WTC11 (cell line): ENCODE measurements at regions not wholly inside any gene's neighbourhood (a gene's known extent, or its start where the extent isn't known, plus 50 kb on each side); places are given as distances from the start of the nearest gene placed in this dataset.

Source experiments
- ATAC-seq: fragments of 200-7000 bp; cut with Tn5 transposase; 2 replicates; pipeline ENCODE4 v1.10.0; 2021; ENCODE audit warnings: mild to moderate bottlenecking, moderate library complexity
- CTCF ChIA-PET: fragments of 300-600 bp; sonication (Branson Sonifier 250); formaldehyde crosslinking; loops from one replicate; lab custom pipeline; 2021; ENCODE audit warnings: antibody characterized with exemption; lab: Charles Lee
- POLR2A ChIA-PET: fragments of 350-600 bp; sonication (Branson Sonifier 250); formaldehyde crosslinking; loops from one replicate; lab custom pipeline; 2021; ENCODE audit warnings: antibody characterized with exemption; lab: Charles Lee
- DNase-seq: peaks from one replicate; pipeline ENCODE4 v3.0.0; 2021; ENCODE audit warnings: low spot score
- H3K27ac Mint-ChIP-seq: 2 replicates; pipeline ENCODE4 v1.8.0; 2021; ENCODE audit warnings: mixed read lengths
- H3K27me3 Mint-ChIP-seq: 2 replicates; pipeline ENCODE4 v1.8.0; 2021; ENCODE audit warnings: low read depth, mild to moderate bottlenecking, moderate library complexity, mixed read lengths
- H3K36me3 Mint-ChIP-seq: 2 replicates; pipeline ENCODE4 v1.8.0; 2021; ENCODE audit warnings: mixed read lengths
- H3K4me1 Mint-ChIP-seq: 2 replicates; pipeline ENCODE4 v1.8.0; 2022; ENCODE audit warnings: mixed read lengths
- H3K4me3 Mint-ChIP-seq: 2 replicates; pipeline ENCODE4 v1.8.0; 2021; ENCODE audit warnings: mild to moderate bottlenecking, moderate library complexity, mixed read lengths
- H3K9me3 Mint-ChIP-seq: 2 replicates; pipeline ENCODE4 v1.8.0; 2021; ENCODE audit warnings: mixed read lengths
- CBFB ChIP-seq: sonication (generic); formaldehyde crosslinking; IDR thresholded peaks from 2 replicates; pipeline ENCODE4 v1.8.1; 2022; ENCODE audit warnings: mild to moderate bottlenecking, low read depth, missing genetic modification reagents
- ELF4 ChIP-seq: sonication (generic); formaldehyde crosslinking; IDR thresholded peaks from 2 replicates; pipeline ENCODE4 v1.8.1; 2022; ENCODE audit warnings: low read depth, mild to moderate bottlenecking, moderate library complexity, missing genetic modification reagents
- GTF2I ChIP-seq: fragments of 250-450 bp; sonication (Bioruptor Pico); conservative IDR thresholded peaks from 2 replicates; pipeline ENCODE4 v1.4.0; 2021; ENCODE audit warnings: mild to moderate bottlenecking
- NFE2L1 ChIP-seq: sonication (generic); formaldehyde crosslinking; IDR thresholded peaks from 2 replicates; pipeline ENCODE4 v1.8.1; 2023; ENCODE audit warnings: missing genetic modification reagents
- NR2C2 ChIP-seq: sonication (generic); formaldehyde crosslinking; IDR thresholded peaks from 2 replicates; pipeline ENCODE4 v1.8.0; 2022; ENCODE audit warnings: mild to moderate bottlenecking, missing genetic modification reagents
- OVOL2 ChIP-seq: fragments of 250-450 bp; sonication (Bioruptor Pico); IDR thresholded peaks from 2 replicates; pipeline ENCODE4 v1.9.0; 2021; ENCODE audit warnings: mild to moderate bottlenecking, borderline replicate concordance
- SMAD3 ChIP-seq: sonication (generic); formaldehyde crosslinking; IDR thresholded peaks from 2 replicates; pipeline ENCODE4 v1.8.0; 2022; ENCODE audit warnings: missing genetic modification reagents, mild to moderate bottlenecking, borderline replicate concordance
- SP1 ChIP-seq: sonication (generic); formaldehyde crosslinking; conservative IDR thresholded peaks from 2 replicates; pipeline ENCODE4 v1.8.1; 2022; ENCODE audit warnings: missing genetic modification reagents
- TEAD4 ChIP-seq: sonication (generic); formaldehyde crosslinking; IDR thresholded peaks from 2 replicates; pipeline ENCODE4 v1.8.0; 2022; ENCODE audit warnings: mild to moderate bottlenecking, missing genetic modification reagents
- ZBTB21 ChIP-seq: sonication (generic); formaldehyde crosslinking; IDR thresholded peaks from 2 replicates; pipeline ENCODE4 v1.8.1; 2023; ENCODE audit warnings: mild to moderate bottlenecking, missing genetic modification reagents, borderline replicate concordance
- ZNF263 ChIP-seq: sonication (generic); formaldehyde crosslinking; IDR thresholded peaks from 2 replicates; pipeline ENCODE4 v1.8.1; 2022; ENCODE audit warnings: low read depth, mild to moderate bottlenecking, moderate library complexity, missing genetic modification reagents
- ZNF396 ChIP-seq: fragments of 250-450 bp; sonication (Bioruptor Pico); IDR thresholded peaks from 2 replicates; pipeline ENCODE4 v1.8.0; 2021; ENCODE audit warnings: mild to moderate bottlenecking, moderate library complexity, borderline replicate concordance
- TF ChIP-seq, protein P1 (sequence below): sonication (generic); formaldehyde crosslinking; IDR thresholded peaks from 2 replicates; pipeline ENCODE4 v1.8.0; 2022; ENCODE audit warnings: missing genetic modification reagents
- TF ChIP-seq, protein P2 (sequence below): sonication (generic); formaldehyde crosslinking; IDR thresholded peaks from 2 replicates; pipeline ENCODE4 v1.8.0; 2022; ENCODE audit warnings: mild to moderate bottlenecking, missing genetic modification reagents
- TF ChIP-seq, protein P3 (sequence below): sonication (generic); formaldehyde crosslinking; IDR thresholded peaks from 2 replicates; pipeline ENCODE4 v1.8.1; 2022; ENCODE audit warnings: low read depth, mild to moderate bottlenecking, moderate library complexity, missing genetic modification reagents, borderline replicate concordance
- TF ChIP-seq, protein P4 (sequence below): sonication (generic); formaldehyde crosslinking; IDR thresholded peaks from 2 replicates; pipeline ENCODE4 v1.8.0; 2023; ENCODE audit warnings: mild to moderate bottlenecking, missing genetic modification reagents
- TF ChIP-seq, protein P5 (sequence below): sonication (generic); formaldehyde crosslinking; IDR thresholded peaks from 2 replicates; pipeline ENCODE4 v1.8.0; 2023; ENCODE audit warnings: missing genetic modification reagents
- TF ChIP-seq, protein P6 (sequence below): sonication (generic); formaldehyde crosslinking; IDR thresholded peaks from 2 replicates; pipeline ENCODE4 v1.8.1; 2023; ENCODE audit warnings: mild to moderate bottlenecking, missing genetic modification reagents
- TF ChIP-seq, protein P7 (sequence below): fragments of 250-450 bp; sonication (Bioruptor Pico); conservative IDR thresholded peaks from 2 replicates; pipeline ENCODE4 v1.9.0; 2021; ENCODE audit warnings: mild to moderate bottlenecking

DNA sequence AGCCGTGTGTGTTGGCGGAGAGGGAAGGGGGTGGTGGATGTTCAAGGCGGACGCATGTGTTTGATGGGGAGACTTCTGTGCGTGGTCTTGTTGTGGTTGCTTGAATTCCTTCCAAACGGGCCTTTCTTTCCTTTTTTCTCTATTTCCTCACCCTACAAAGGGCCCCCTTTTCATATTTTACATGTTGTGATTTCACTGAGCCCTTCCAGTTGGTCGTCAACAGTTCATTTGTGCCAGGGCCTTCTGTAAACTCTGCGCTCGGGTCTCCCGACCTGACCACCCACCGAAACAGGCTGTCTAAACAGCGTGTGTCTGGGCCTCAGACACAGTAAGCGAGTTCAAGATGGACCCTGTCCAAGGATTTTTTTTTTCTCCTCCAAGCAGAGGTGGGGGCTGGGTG, 228.4 kb downstream of the IRF8 start:
- CTCF ChIA-PET, result no interaction called here
- peaks cover 9% of the 10 kb centered on the region for H3K4me1 Mint-ChIP-seq
- H3K36me3 Mint-ChIP-seq, result no peaks in the 10 kb centered on the region
- POLR2A ChIA-PET, result interaction anchor here (0.7 kb wide), 1 partner anchor 20 kb away, joined by 6 read pairs; no protein-coding TSS in a partner anchor
- TF ChIP-seq SP1 (CRISPR knock-in tag) (no peak), TEAD4 (CRISPR knock-in tag) (no peak), ZBTB21 (CRISPR knock-in tag) (no peak), ZNF396 (no peak), NFE2L1 (CRISPR knock-in tag) (no peak), SMAD3 (CRISPR knock-in tag) (no peak)
- TF ChIP-seq, protein P1, sequence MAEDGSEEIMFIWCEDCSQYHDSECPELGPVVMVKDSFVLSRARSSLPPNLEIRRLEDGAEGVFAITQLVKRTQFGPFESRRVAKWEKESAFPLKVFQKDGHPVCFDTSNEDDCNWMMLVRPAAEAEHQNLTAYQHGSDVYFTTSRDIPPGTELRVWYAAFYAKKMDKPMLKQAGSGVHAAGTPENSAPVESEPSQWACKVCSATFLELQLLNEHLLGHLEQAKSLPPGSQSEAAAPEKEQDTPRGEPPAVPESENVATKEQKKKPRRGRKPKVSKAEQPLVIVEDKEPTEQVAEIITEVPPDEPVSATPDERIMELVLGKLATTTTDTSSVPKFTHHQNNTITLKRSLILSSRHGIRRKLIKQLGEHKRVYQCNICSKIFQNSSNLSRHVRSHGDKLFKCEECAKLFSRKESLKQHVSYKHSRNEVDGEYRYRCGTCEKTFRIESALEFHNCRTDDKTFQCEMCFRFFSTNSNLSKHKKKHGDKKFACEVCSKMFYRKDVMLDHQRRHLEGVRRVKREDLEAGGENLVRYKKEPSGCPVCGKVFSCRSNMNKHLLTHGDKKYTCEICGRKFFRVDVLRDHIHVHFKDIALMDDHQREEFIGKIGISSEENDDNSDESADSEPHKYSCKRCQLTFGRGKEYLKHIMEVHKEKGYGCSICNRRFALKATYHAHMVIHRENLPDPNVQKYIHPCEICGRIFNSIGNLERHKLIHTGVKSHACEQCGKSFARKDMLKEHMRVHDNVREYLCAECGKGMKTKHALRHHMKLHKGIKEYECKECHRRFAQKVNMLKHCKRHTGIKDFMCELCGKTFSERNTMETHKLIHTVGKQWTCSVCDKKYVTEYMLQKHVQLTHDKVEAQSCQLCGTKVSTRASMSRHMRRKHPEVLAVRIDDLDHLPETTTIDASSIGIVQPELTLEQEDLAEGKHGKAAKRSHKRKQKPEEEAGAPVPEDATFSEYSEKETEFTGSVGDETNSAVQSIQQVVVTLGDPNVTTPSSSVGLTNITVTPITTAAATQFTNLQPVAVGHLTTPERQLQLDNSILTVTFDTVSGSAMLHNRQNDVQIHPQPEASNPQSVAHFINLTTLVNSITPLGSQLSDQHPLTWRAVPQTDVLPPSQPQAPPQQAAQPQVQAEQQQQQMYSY (CRISPR knock-in tag), result no peak
- TF ChIP-seq, protein P2, sequence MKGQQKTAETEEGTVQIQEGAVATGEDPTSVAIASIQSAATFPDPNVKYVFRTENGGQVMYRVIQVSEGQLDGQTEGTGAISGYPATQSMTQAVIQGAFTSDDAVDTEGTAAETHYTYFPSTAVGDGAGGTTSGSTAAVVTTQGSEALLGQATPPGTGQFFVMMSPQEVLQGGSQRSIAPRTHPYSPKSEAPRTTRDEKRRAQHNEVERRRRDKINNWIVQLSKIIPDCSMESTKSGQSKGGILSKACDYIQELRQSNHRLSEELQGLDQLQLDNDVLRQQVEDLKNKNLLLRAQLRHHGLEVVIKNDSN, result no peak
- TF ChIP-seq, protein P3, sequence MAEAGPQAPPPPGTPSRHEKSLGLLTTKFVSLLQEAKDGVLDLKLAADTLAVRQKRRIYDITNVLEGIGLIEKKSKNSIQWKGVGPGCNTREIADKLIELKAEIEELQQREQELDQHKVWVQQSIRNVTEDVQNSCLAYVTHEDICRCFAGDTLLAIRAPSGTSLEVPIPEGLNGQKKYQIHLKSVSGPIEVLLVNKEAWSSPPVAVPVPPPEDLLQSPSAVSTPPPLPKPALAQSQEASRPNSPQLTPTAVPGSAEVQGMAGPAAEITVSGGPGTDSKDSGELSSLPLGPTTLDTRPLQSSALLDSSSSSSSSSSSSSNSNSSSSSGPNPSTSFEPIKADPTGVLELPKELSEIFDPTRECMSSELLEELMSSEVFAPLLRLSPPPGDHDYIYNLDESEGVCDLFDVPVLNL (CRISPR knock-in tag), result no peak
- TF ChIP-seq, protein P4, sequence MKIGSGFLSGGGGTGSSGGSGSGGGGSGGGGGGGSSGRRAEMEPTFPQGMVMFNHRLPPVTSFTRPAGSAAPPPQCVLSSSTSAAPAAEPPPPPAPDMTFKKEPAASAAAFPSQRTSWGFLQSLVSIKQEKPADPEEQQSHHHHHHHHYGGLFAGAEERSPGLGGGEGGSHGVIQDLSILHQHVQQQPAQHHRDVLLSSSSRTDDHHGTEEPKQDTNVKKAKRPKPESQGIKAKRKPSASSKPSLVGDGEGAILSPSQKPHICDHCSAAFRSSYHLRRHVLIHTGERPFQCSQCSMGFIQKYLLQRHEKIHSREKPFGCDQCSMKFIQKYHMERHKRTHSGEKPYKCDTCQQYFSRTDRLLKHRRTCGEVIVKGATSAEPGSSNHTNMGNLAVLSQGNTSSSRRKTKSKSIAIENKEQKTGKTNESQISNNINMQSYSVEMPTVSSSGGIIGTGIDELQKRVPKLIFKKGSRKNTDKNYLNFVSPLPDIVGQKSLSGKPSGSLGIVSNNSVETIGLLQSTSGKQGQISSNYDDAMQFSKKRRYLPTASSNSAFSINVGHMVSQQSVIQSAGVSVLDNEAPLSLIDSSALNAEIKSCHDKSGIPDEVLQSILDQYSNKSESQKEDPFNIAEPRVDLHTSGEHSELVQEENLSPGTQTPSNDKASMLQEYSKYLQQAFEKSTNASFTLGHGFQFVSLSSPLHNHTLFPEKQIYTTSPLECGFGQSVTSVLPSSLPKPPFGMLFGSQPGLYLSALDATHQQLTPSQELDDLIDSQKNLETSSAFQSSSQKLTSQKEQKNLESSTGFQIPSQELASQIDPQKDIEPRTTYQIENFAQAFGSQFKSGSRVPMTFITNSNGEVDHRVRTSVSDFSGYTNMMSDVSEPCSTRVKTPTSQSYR, result no peak
- ATAC-seq (no peak), DNase-seq (no peak)
- H3K4me3 Mint-ChIP-seq, result no peak overlapping the region
- H3K27ac Mint-ChIP-seq, result no peak overlapping the region
- H3K9me3 Mint-ChIP-seq, result no peaks in the 10 kb centered on the region
- no peaks in the 10 kb centered on the region; the same call in 1 of the 2 replicates for H3K27me3 Mint-ChIP-seq

DNA sequence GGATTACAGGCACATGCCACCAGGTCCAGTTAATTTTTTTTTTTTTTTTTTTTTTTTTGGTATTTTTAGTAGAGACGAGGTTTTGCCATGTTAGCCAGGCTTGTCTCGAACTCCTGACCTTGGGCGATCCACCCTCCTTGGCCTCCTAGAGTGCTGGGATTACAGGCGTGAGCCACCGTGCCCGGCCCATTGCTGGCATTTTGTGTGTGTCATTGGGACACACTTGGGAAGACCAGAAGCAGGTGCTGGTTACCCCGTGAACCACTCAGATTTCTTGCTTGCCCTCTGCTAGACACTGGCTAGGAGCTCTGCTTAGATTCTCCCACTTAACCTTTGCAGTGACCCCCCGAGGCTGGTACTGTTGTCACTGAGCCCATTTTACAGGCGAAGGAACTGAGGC, 229.3 kb downstream of the IRF8 start:
- POLR2A ChIA-PET, result interaction anchor here (0.7 kb wide), 1 partner anchor 19 kb away, joined by 6 read pairs; no protein-coding TSS in a partner anchor
- ATAC-seq (no peak), DNase-seq (no peak)
- CTCF ChIA-PET, result no interaction called here
- Mint-ChIP-seq H3K4me1 (0 out of 2 replicates have a peak, but pooled peaks cover 3% of the 10 kb centered on the region), H3K36me3 (no peaks in the 10 kb centered on the region), H3K27me3 (no peaks in the 10 kb centered on the region), H3K4me3 (no peak overlapping the region), H3K27ac (no peak overlapping the region), H3K9me3 (no peaks in the 10 kb centered on the region)
- no peak for TF ChIP-seq OVOL2 (CRISPR knock-in tag)
- TF ChIP-seq, protein P5, sequence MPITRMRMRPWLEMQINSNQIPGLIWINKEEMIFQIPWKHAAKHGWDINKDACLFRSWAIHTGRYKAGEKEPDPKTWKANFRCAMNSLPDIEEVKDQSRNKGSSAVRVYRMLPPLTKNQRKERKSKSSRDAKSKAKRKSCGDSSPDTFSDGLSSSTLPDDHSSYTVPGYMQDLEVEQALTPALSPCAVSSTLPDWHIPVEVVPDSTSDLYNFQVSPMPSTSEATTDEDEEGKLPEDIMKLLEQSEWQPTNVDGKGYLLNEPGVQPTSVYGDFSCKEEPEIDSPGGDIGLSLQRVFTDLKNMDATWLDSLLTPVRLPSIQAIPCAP, result no peak
- TF ChIP-seq ZBTB21 (CRISPR knock-in tag), result no peak
- TF ChIP-seq ZNF396, result no peak
- TF ChIP-seq ZNF263 (CRISPR knock-in tag), result no peak
- TF ChIP-seq CBFB (CRISPR knock-in tag), result no peak
- no peak for TF ChIP-seq NR2C2 (CRISPR knock-in tag)
- TF ChIP-seq, protein P6, sequence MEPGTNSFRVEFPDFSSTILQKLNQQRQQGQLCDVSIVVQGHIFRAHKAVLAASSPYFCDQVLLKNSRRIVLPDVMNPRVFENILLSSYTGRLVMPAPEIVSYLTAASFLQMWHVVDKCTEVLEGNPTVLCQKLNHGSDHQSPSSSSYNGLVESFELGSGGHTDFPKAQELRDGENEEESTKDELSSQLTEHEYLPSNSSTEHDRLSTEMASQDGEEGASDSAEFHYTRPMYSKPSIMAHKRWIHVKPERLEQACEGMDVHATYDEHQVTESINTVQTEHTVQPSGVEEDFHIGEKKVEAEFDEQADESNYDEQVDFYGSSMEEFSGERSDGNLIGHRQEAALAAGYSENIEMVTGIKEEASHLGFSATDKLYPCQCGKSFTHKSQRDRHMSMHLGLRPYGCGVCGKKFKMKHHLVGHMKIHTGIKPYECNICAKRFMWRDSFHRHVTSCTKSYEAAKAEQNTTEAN (CRISPR knock-in tag), result no peak
- no peak for TF ChIP-seq SMAD3 (CRISPR knock-in tag)
- TF ChIP-seq, protein P7, sequence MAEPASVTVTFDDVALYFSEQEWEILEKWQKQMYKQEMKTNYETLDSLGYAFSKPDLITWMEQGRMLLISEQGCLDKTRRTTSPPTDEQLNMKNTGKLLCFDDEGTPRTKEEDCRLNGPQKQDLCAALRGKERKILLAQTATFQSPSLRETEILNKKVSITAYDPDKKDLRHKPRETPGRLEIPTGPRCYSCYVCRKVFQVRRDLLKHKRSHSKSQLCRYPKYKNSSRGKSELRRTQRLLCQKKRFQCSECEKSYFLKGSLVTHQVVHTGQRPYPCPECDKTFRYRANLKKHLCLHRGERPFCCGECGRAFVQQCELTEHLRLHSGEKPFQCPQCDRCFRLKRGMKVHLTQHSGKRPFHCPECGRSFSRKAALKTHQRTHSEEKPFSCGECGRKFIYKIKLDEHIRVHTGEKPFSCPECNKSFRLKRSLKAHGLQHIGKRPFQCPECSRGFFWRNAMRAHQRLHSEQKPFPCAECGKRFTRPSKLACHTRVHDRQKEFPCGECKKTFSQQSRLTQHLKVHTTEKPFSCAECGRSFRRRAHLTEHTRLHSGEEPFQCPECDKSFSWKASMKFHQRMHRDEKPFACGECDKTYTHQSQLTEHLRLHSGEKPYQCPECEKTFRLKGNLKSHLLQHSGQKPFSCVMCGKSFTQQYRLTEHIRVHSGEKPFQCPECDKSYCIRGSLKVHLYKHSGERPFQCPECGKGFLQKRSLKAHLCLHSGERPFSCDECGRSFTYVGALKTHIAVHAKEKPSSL (CRISPR knock-in tag), result no peak
- no peak for TF ChIP-seq GTF2I
- no peak for TF ChIP-seq ELF4 (CRISPR knock-in tag)
